GM13977 (cell line): ENCODE measurements at regions not wholly inside any gene's neighbourhood (a gene's known extent, or its start where the extent isn't known, plus 50 kb on each side); places are given as distances from the start of the nearest gene placed in this dataset.

Experiments used
- DNase-seq: peaks from one replicate; pipeline ENCODE4 v3.0.0; 2012; ENCODE audit warnings: low spot score
- CTCF ChIP-seq: IDR thresholded peaks from 2 replicates; pipeline ENCODE4 v1.5.1; 2012; ENCODE audit warnings: mild to moderate bottlenecking, control low read depth; ENCODE audit not compliant: insufficient read depth; ENCODE audit errors: extremely low read depth, missing control alignments
- in situ Hi-C: fragments of 300-500 bp; cut with MboI; formaldehyde crosslinking; loops from one replicate; pipeline ENCODE4 v1.12.0; 2022; ENCODE audit warnings: low sequenced_read_pairs, low pct_unique_long_range_greater_than_20kb, mixed read lengths, inconsistent platforms; ENCODE audit not compliant: unreplicated experiment

- DNase-seq = no peak
- in situ Hi-C loops = no loop called here
- TF ChIP-seq CTCF = no peak
Measured at GRCh38 chr14:87866116-87866515, 126.9 kb downstream of the GALC start.

GRCh38 chr14:87864356-87865270, 128.4 kb downstream of the GALC start:
- in situ Hi-C loops = no loop called here
- TF ChIP-seq CTCF = no peak
- no peak for DNase-seq

- TF ChIP-seq CTCF = no peak
- no peak for DNase-seq
- in situ Hi-C loops = no loop called here
Measured at GRCh38 chr14:87863047-87863446, 129.9 kb downstream of the GALC start.

- in situ Hi-C loops = no loop called here
- DNase-seq = no peak
- TF ChIP-seq CTCF = no peak
Measured at GRCh38 chr14:87852107-87852506, 140.9 kb downstream of the GALC start.

DNA sequence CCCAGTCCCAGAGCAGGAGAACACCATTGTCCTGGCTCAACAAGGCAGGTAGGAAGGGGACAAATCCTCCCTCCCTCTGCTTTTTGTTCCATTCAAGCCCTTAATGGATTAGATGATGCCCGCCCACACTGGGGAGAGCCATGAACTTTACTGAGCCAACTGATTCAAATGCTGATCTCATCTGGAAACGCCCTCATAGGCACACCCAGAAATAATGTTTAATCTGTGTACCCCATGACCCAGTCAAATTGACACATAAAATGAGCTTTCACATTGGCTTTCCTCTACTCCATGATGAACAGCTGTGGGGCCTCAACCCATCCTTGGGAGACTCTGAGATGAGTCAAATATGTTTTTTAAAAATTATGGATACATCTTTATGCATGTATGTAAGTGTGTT, 141.8 kb downstream of the GALC start:
- in situ Hi-C loops = no loop called here
- no peak for TF ChIP-seq CTCF

DNA sequence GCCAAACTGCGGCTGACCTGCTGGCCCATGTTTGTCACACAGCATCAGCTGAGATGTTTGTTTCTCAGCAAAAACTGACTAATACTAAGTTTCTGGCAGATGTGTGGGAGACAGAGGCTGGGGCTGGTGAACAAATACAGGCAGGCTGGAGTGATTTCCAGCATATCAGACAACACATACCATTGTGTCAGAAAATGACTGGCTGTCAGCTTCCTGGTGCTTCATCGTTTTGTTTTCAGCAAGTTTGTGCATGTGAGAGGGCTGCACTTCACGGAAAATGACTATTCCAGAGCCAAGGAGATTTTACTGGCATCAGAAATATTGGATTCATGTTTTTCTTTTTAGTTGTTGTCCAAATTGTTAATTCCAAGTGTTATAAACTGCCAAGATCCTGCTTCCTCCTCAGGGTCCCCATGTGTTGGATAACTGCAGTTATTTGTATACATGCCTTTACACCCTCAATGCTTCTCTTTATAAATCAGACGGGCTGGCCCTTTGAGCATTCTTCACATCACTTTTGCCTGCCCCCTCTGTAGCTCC, 145.7 kb downstream of the GALC start:
- no peak for DNase-seq
- in situ Hi-C loops = no loop called here
- no peak for TF ChIP-seq CTCF

More for the DNA sequence above, 141.8 kb downstream of the GALC start:
- no peak for DNase-seq
